B cell (primary cell): ENCODE measurements at regions not wholly inside any gene's neighbourhood (a gene's known extent, or its start where the extent isn't known, plus 50 kb on each side); places are given as distances from the start of the nearest gene placed in this dataset.

Experiments used
- ATAC-seq: fragments of 200-7000 bp; cut with Tn5 transposase; one replicate; pipeline ENCODE4 v1.10.0; 2021; ENCODE audit warnings: low read depth, mild to moderate bottlenecking, moderate number of reproducible peaks, moderate library complexity
- CTCF ChIA-PET: fragments of 350-600 bp; sonication (Branson Sonifier 250); formaldehyde crosslinking; loops from one replicate; lab custom pipeline; 2021; ENCODE audit warnings: antibody characterized with exemption, inconsistent platforms; lab: Charles Lee
- POLR2A ChIA-PET: fragments of 350-600 bp; sonication (Branson Sonifier 250); formaldehyde crosslinking; loops from one replicate; lab custom pipeline; 2021; ENCODE audit warnings: antibody characterized with exemption; lab: Charles Lee
- DNase-seq: peaks from one replicate; pipeline ENCODE4 v3.0.0; 2013
- H2AFZ ChIP-seq: 2 replicates; pipeline ENCODE4 v1.6.1; 2012; ENCODE audit warnings: mild to moderate bottlenecking, low read depth, low read length; ENCODE audit not compliant: insufficient read depth, poor library complexity, severe bottlenecking
- H3K27ac ChIP-seq, 2 donors: 1 replicate in 1 of 2; 2 replicates in 1 of 2; pipeline ENCODE4 v1.5.1; 2012 to 2013; ENCODE audit warnings: low read length in 2 of 2, mild to moderate bottlenecking in 2 of 2, moderate library complexity in 1 of 2
- H3K27me3 ChIP-seq, 4 experiments: fragments of 200-600 bp in 1 of 4; sonication (generic) in 1 of 4; replicated peaks in 1 of 4; 1 replicate in 2 of 4; 2 replicates in 2 of 4; pipeline versions ENCODE4 v1.6.1 to v1.7.0; 2013 to 2016; ENCODE audit warnings: low read length in 3 of 4, mild to moderate bottlenecking in 2 of 4, mixed read lengths in 1 of 4, moderate library complexity in 1 of 4; ENCODE audit not compliant: insufficient read depth in 4 of 4, control insufficient read depth in 3 of 4; ENCODE audit errors: control extremely low read depth in 1 of 4
- H3K36me3 ChIP-seq, 2 experiments: replicated peaks in 1 of 2; 1 replicate in 1 of 2; 2 replicates in 1 of 2; pipeline versions ENCODE4 v1.6.1 to v1.7.1; 2013; ENCODE audit warnings: low read length in 1 of 2; ENCODE audit not compliant: insufficient read depth in 2 of 2, control insufficient read depth in 1 of 2; ENCODE audit errors: control extremely low read depth in 1 of 2, extremely low read depth in 1 of 2
- H3K4me1 ChIP-seq, 2 donors: fragments of 200-600 bp in 1 of 2; sonication (generic) in 1 of 2; 1 replicate in 1 of 2; 2 replicates in 1 of 2; pipeline versions ENCODE4 v1.5.1 to v1.6.1; 2013 to 2017; ENCODE audit warnings: low read length in 2 of 2; ENCODE audit not compliant: control insufficient read depth in 2 of 2, insufficient read depth in 2 of 2
- H3K4me2 ChIP-seq: replicated peaks from 2 replicates; pipeline ENCODE3; 2012; ENCODE audit warnings: mild to moderate bottlenecking, low read depth, low read length; ENCODE audit not compliant: poor library complexity, severe bottlenecking
- H3K4me3 ChIP-seq, 5 experiments: fragments of 200-600 bp in 1 of 5; sonication (generic) in 1 of 5; 1 replicate in 3 of 5; 2 replicates in 2 of 5; pipeline versions ENCODE4 v1.5.1 to v1.7.0; 2011 to 2016; ENCODE audit warnings: low read length in 4 of 5, mild to moderate bottlenecking in 4 of 5, low read depth in 2 of 5, control low read depth in 1 of 5, moderate library complexity in 1 of 5; ENCODE audit not compliant: insufficient read depth in 1 of 5; ENCODE audit errors: control extremely low read depth in 1 of 5, extremely low read depth in 1 of 5
- H3K79me2 ChIP-seq: fragments of 200-600 bp; sonication (generic); one replicate; pipeline ENCODE4 v1.6.0; 2016; ENCODE audit warnings: low read length; ENCODE audit not compliant: control insufficient read depth, insufficient read depth
- H3K9ac ChIP-seq: fragments of 200-600 bp; sonication (generic); 2 replicates; pipeline ENCODE4 v1.6.1; 2017; ENCODE audit warnings: mild to moderate bottlenecking, low read length, moderate library complexity
- H3K9me3 ChIP-seq, 3 donors: one replicate each; pipeline versions ENCODE4 v1.6.1 to v1.7.1; 2013; ENCODE audit warnings: low read length in 2 of 3; ENCODE audit not compliant: control insufficient read depth in 2 of 3, insufficient read depth in 1 of 3; ENCODE audit errors: control extremely low read depth in 1 of 3
- H4K20me1 ChIP-seq: 2 replicates; pipeline ENCODE4 v1.6.0; 2012; ENCODE audit warnings: mild to moderate bottlenecking, low read length; ENCODE audit not compliant: insufficient read depth, control insufficient read depth, poor library complexity, severe bottlenecking
- H3K27ac Mint-ChIP-seq: one replicate; pipeline ENCODE4 v1.8.0; 2021; ENCODE audit warnings: mixed read lengths
- H3K27me3 Mint-ChIP-seq: one replicate; pipeline ENCODE4 v1.8.0; 2021; ENCODE audit warnings: mixed read lengths
- H3K4me1 Mint-ChIP-seq: one replicate; pipeline ENCODE4 v1.8.0; 2021; ENCODE audit warnings: mixed read lengths
- H3K4me3 Mint-ChIP-seq: one replicate; pipeline ENCODE4 v1.8.0; 2021; ENCODE audit warnings: mixed read lengths
- H3K9me3 Mint-ChIP-seq: one replicate; pipeline ENCODE4 v1.8.0; 2022; ENCODE audit warnings: mixed read lengths; ENCODE audit not compliant: insufficient read depth
- CTCF ChIP-seq: fragments of 200-600 bp; IDR thresholded peaks from one replicate; pipeline ENCODE4 v1.8.0; 2022; ENCODE audit warnings: antibody characterized with exemption, mild to moderate bottlenecking
- EZH2 ChIP-seq: IDR thresholded peaks from 2 replicates; pipeline ENCODE4 v1.6.1; 2012; ENCODE audit warnings: borderline replicate concordance, low read depth, mild to moderate bottlenecking, moderate library complexity, low read length; ENCODE audit not compliant: insufficient read depth, poor library complexity, severe bottlenecking
- WGBS: methylation state at CpG from one replicate; pipeline ENCODE4 v1.1.5; 2013; ENCODE audit warnings: missing lambda C conversion rate; ENCODE audit not compliant: insufficient coverage; 5-methylcytosine and 5-hydroxymethylcytosine counted together
- intact Hi-C: fragments of 100-400 bp; cut with micrococcal nuclease; formaldehyde crosslinking; loops from one replicate; pipeline ENCODE4 v1.10.0; 2022

- POLR2A ChIA-PET: no interaction called here
- no peak overlapping the region for H2AFZ ChIP-seq
- H4K20me1 ChIP-seq: no peaks in the 10 kb centered on the region
- intact Hi-C loops: no loop called here
- CTCF ChIA-PET: no interaction called here
- H3K27me3 ChIP-seq: no peaks in the 10 kb centered on the region
- H3K4me3 ChIP-seq: no peak overlapping the region
- Mint-ChIP-seq H3K9me3 (peaks cover 2% of the 10 kb centered on the region), H3K27ac (no peak overlapping the region), H3K4me1 (no peaks in the 10 kb centered on the region), H3K27me3 (no peaks in the 10 kb centered on the region), H3K4me3 (no peak overlapping the region)
- ATAC-seq: no peak
- no peak overlapping the region for H3K27ac ChIP-seq
- no peaks in the 10 kb centered on the region for H3K36me3 ChIP-seq
- H3K4me2 ChIP-seq: no peak overlapping the region
- H3K9me3 ChIP-seq: no peaks in the 10 kb centered on the region
- no peaks in the 10 kb centered on the region for H3K79me2 ChIP-seq
- no peak for DNase-seq
- H3K4me1 ChIP-seq: no peaks in the 10 kb centered on the region
- H3K9ac ChIP-seq: no peak overlapping the region
- TF ChIP-seq CTCF (no peak), EZH2 (no peak)
- 100% methylated on average over 1 of the region's 2 CpGs for WGBS
Measured at GRCh38 chr2:82172483-82172882, 1867.9 kb upstream of the LRRTM1 start.

GRCh38 chr2:82169379-82169778 lies 1864.8 kb upstream of the LRRTM1 start:
- Histone ChIP-seq H3K9ac (no peak overlapping the region), H3K36me3 (no peaks in the 10 kb centered on the region), H3K27me3 (no peaks in the 10 kb centered on the region), H3K4me1 (no peaks in the 10 kb centered on the region), H3K4me2 (no peak overlapping the region), H2AFZ (no peak overlapping the region), H3K27ac (no peak overlapping the region), H3K79me2 (no peaks in the 10 kb centered on the region), H3K4me3 (no peak overlapping the region), H4K20me1 (no peaks in the 10 kb centered on the region), H3K9me3 (no peaks in the 10 kb centered on the region)
- H3K9me3 Mint-ChIP-seq: no peaks in the 10 kb centered on the region
- H3K4me3 Mint-ChIP-seq: no peak overlapping the region
- CTCF ChIA-PET: no interaction called here
- DNase-seq: no peak
- no peak overlapping the region for H3K27ac Mint-ChIP-seq
- TF ChIP-seq EZH2 (no peak), CTCF (no peak)
- 100% methylated on average over 2 of the region's 4 CpGs for WGBS
- no peak for ATAC-seq
- no peaks in the 10 kb centered on the region for H3K27me3 Mint-ChIP-seq
- intact Hi-C loops: no loop called here
- POLR2A ChIA-PET: no interaction called here
- H3K4me1 Mint-ChIP-seq: no peaks in the 10 kb centered on the region
